ENCODE measurements at regions not wholly inside any gene's neighbourhood (a gene's known extent, or its start where the extent isn't known, plus 50 kb on each side); places are given as distances from the start of the nearest gene placed in this dataset.

- peak; percentile 74 for ATAC-seq
- WGBS (ENCODE audit: insufficient coverage, low coverage, missing lambda C conversion rate): 0% methylated on average over 6 of the region's 6 CpGs
- ChIA-PET CTCF (ENCODE audit: low intra/inter-chr PET ratio) (interaction anchor here (0.8 to 4.2 kb wide), 5 partner anchors 373 to 413 kb away, joined by 3 to 37 read pairs (median 5); no protein-coding TSS in a partner anchor), POLR2A (interaction anchor here (0.6 to 1.3 kb wide), 3 partner anchors 20 to 413 kb away, joined by 3 read pairs; no protein-coding TSS in a partner anchor)
- BruUV-seq (replicated peaks): no TSS peak
- intact Hi-C loops (cut with micrococcal nuclease) (loop anchor here (1.0 to 5.0 kb wide), 3 partner anchors 232 to 412 kb away; no protein-coding TSS in a partner anchor), in situ Hi-C loops (cut with MboI) (loop anchor here (5.0 kb wide), 1 partner anchor 372 kb away; no protein-coding TSS in a partner anchor)
- DNase-seq (ENCODE audit: extremely low read depth in 1 of 4, low spot score in 3 of 4): peak; percentile 33 to 68 (median 52)
- Histone ChIP-seq H3K27me3 (ENCODE audit: control insufficient read depth in 2 of 2, insufficient read depth in 2 of 2, low read length in 2 of 2) (peaks cover 0 to 9% of the 10 kb centered on the region in 2 experiments; a peak in 2 of 5 replicates), H3K79me2 (ENCODE audit: control insufficient read depth, insufficient read depth, low read length) (no peaks in the 10 kb centered on the region), H3K4me1 (replicated peaks in 1 of 2; ENCODE audit: control insufficient read depth in 2 of 2, insufficient read depth in 2 of 2, low read length in 2 of 2) (peaks cover 0 to 7% of the 10 kb centered on the region in 2 experiments; a peak in 2 of 5 replicates), H3K36me3 (ENCODE audit: control insufficient read depth, insufficient read depth, low read length) (no peaks in the 10 kb centered on the region), H3K9ac (ENCODE audit: insufficient read depth in 1 of 2, low read depth in 2 of 2, low read length in 2 of 2) (no peak overlapping the region), H3K4me3 (no peak overlapping the region), H3K9me1 (ENCODE audit: control insufficient read depth, insufficient read depth, low read length) (no peaks in the 10 kb centered on the region), H2AFZ (ENCODE audit: low read depth, low read length) (no peak overlapping the region), H3K9me3 (replicated peaks; ENCODE audit: control insufficient read depth, insufficient read depth, low read depth, low read length) (no peaks in the 10 kb centered on the region; the same call in 1 of the 2 replicates), H4K20me1 (replicated peaks; ENCODE audit: control insufficient read depth, insufficient read depth, low read length) (no peaks in the 10 kb centered on the region), H3K4me2 (ENCODE audit: insufficient read depth, low read length) (no peak overlapping the region), H3K27ac (ENCODE audit: extremely low read depth, low read depth, low read length) (no peak overlapping the region)
- FAIRE-seq: peak; percentile 80
- TF ChIP-seq ZNF592 (IDR thresholded peaks at IDR 0.05): no peak
- no peak for TF ChIP-seq SRSF3 (IDR thresholded peaks at IDR 0.05; ENCODE audit: insufficient read depth, low read length)
- peak; percentile 92 for TF ChIP-seq SMC3 (conservative IDR thresholded peaks at IDR 0.05; ENCODE audit: insufficient read depth, low read depth, low read length)
- no peak for TF ChIP-seq MEF2A (IDR thresholded peaks at IDR 0.05; ENCODE audit: control insufficient read depth, low read depth, low read length)
- TF ChIP-seq REST (IDR thresholded peaks at IDR 0.05; ENCODE audit: borderline replicate concordance): peak; percentile 86
- no peak for TF ChIP-seq REST (CRISPR knock-in tag; IDR thresholded peaks at IDR 0.05; ENCODE audit: low read depth)
- TF ChIP-seq KDM2B (CRISPR knock-in tag; IDR thresholded peaks at IDR 0.05): no peak
- TF ChIP-seq CC2D1A (IDR thresholded peaks at IDR 0.05): peak; percentile 59; the same call in 1 of the 2 replicates
- no peak for TF ChIP-seq KAT7 (CRISPR knock-in tag; IDR thresholded peaks at IDR 0.05; ENCODE audit: borderline replicate concordance)
- no peak for TF ChIP-seq SMARCC2 (IDR thresholded peaks at IDR 0.05; ENCODE audit: low read depth)
Measured at GRCh38 chr13:27359199-27359821, 65.1 kb upstream of the GTF3A start.
